K562 (cell line): ENCODE measurements at regions not wholly inside any gene's neighbourhood (a gene's known extent, or its start where the extent isn't known, plus 50 kb on each side); places are given as distances from the start of the nearest gene placed in this dataset.

ENCODE experiments used
- ATAC-seq: fragments of 200-7000 bp; cut with Tn5 transposase; 3 replicates; pipeline ENCODE4 v1.9.1; 2020; ENCODE audit warnings: moderate library complexity
- BruUV-seq: library from RNA; stranded (reverse); fragments of 400-500 nt; replicated peaks from 2 replicates; lab custom pipeline; 2021; lab: Mats Ljungman, UMichigan
- CTCF ChIA-PET: fragments of 300-600 bp; formaldehyde crosslinking; extraction: SDS; loops from one replicate; lab custom pipeline; 2021; ENCODE audit warnings: low intra/inter-chr PET ratio; lab: Yijun Ruan, JAX
- POLR2A ChIA-PET: fragments of 300-600, 350-650 bp; sonication (Branson Sonifier 250); formaldehyde crosslinking; extraction: SDS; loops from one replicate; lab custom pipeline; 2021; ENCODE audit warnings: antibody characterized with exemption, inconsistent platforms; lab: Yijun Ruan, JAX
- DNase-seq, 4 experiments: peaks; one replicate each; pipeline versions ENCODE4 v3.0.0 to v3.0.0-alpha.2; 2011 to 2018; ENCODE audit warnings: low spot score in 3 of 4, mixed read lengths in 3 of 4; ENCODE audit errors: extremely low read depth in 1 of 4
- FAIRE-seq: peaks from 2 replicates; lab custom pipeline; 2011; peaks lifted over from hg19 to GRCh38; lab: Jason Lieb, UNC
- H2AFZ ChIP-seq: 2 replicates; pipeline ENCODE4 v1.6.0; 2011; ENCODE audit warnings: low read depth, low read length, control low read depth, inconsistent platforms
- H3K27ac ChIP-seq: fragments of 200-600 bp; 3 replicates; pipeline ENCODE4 v1.8.0; 2011; ENCODE audit warnings: low read depth, mild to moderate bottlenecking, control low read depth, inconsistent platforms, low read length, moderate library complexity, mixed read lengths; ENCODE audit errors: extremely low read depth
- H3K27me3 ChIP-seq, 2 experiments: fragments of 300-600 bp in 1 of 2; 2 replicates in 1 of 2; 3 replicates in 1 of 2; pipeline versions ENCODE4 v1.6.0 to v1.8.0; 2011; ENCODE audit warnings: inconsistent platforms in 2 of 2, low read length in 2 of 2, mild to moderate bottlenecking in 1 of 2, mixed read lengths in 1 of 2, moderate library complexity in 1 of 2; ENCODE audit not compliant: control insufficient read depth in 2 of 2, insufficient read depth in 2 of 2
- H3K36me3 ChIP-seq: fragments of 300-600 bp; 3 replicates; pipeline ENCODE4 v1.8.0; 2011; ENCODE audit warnings: mild to moderate bottlenecking, low read length, inconsistent platforms; ENCODE audit not compliant: control insufficient read depth, insufficient read depth
- H3K4me1 ChIP-seq, 2 experiments: fragments of 200-600 bp in 1 of 2; replicated peaks in 1 of 2; 2 replicates in 1 of 2; 3 replicates in 1 of 2; pipeline versions ENCODE4 v1.5.1 to v1.8.0; 2011; ENCODE audit warnings: inconsistent platforms in 2 of 2, low read length in 2 of 2, mild to moderate bottlenecking in 1 of 2, mixed read lengths in 1 of 2, moderate library complexity in 1 of 2; ENCODE audit not compliant: control insufficient read depth in 2 of 2, insufficient read depth in 2 of 2
- H3K4me2 ChIP-seq: 2 replicates; pipeline ENCODE4 v1.6.1; 2011; ENCODE audit warnings: low read length, control low read depth, inconsistent platforms, mixed read lengths; ENCODE audit not compliant: insufficient read depth
- H3K4me3 ChIP-seq: fragments of 200-600 bp; sonication (generic), shearing (Covaris generic); 2 replicates; pipeline ENCODE4 v1.5.1; 2016; ENCODE audit warnings: control low read depth, inconsistent platforms
- H3K79me2 ChIP-seq: fragments of 200-600 bp; 3 replicates; pipeline ENCODE4 v1.8.0; 2011; ENCODE audit warnings: low read length, inconsistent platforms; ENCODE audit not compliant: control insufficient read depth, insufficient read depth
- H3K9ac ChIP-seq, 2 experiments: 2 replicates each; pipeline versions ENCODE4 v1.6.0 to v1.6.1; 2011; ENCODE audit warnings: low read depth in 2 of 2, low read length in 2 of 2, control low read depth in 1 of 2, inconsistent platforms in 1 of 2, mild to moderate bottlenecking in 1 of 2, mixed read lengths in 1 of 2; ENCODE audit not compliant: insufficient read depth in 1 of 2
- H3K9me1 ChIP-seq: one replicate; pipeline ENCODE4 v1.6.0; 2011; ENCODE audit warnings: inconsistent platforms, mild to moderate bottlenecking, low read length, moderate library complexity; ENCODE audit not compliant: control insufficient read depth, insufficient read depth
- H3K9me3 ChIP-seq: replicated peaks from 2 replicates; pipeline ENCODE4 v1.5.1; 2011; ENCODE audit warnings: low read depth, low read length, inconsistent platforms; ENCODE audit not compliant: control insufficient read depth, insufficient read depth
- H4K20me1 ChIP-seq: replicated peaks from 2 replicates; pipeline ENCODE4 v1.6.1; 2011; ENCODE audit warnings: low read length, inconsistent platforms, mixed read lengths; ENCODE audit not compliant: control insufficient read depth, insufficient read depth
- CEBPZ ChIP-seq: fragments of 150-350 bp; IDR thresholded peaks from 2 replicates; pipeline ENCODE4 v1.6.1; 2014; ENCODE audit warnings: low read depth, mild to moderate bottlenecking, low read length, borderline replicate concordance
- EZH2 ChIP-seq: IDR thresholded peaks from 2 replicates; pipeline ENCODE4 v1.6.1; 2012; ENCODE audit warnings: low read depth, mild to moderate bottlenecking, inconsistent platforms, low read length, borderline replicate concordance
- FOXJ2 ChIP-seq: fragments of 200-800 bp; sonication (Bioruptor generic); IDR thresholded peaks from 2 replicates; pipeline ENCODE4 v1.6.1; 2016; ENCODE audit warnings: missing genetic modification characterization, missing compliant biosample characterization
- ILK ChIP-seq: fragments of 450-650 bp; IDR thresholded peaks from 2 replicates; pipeline ENCODE4 v1.6.1; 2016; ENCODE audit warnings: missing genetic modification characterization, low read depth, mild to moderate bottlenecking, missing compliant biosample characterization, moderate library complexity, borderline replicate concordance
- PYGO2 ChIP-seq: fragments of 450-650 bp; IDR thresholded peaks from 2 replicates; pipeline ENCODE4 v1.6.1; 2016; ENCODE audit warnings: mild to moderate bottlenecking, missing genetic modification characterization, moderate library complexity, missing compliant biosample characterization
- VEZF1 ChIP-seq: fragments of 200-800 bp; sonication (Bioruptor generic); IDR thresholded peaks from 2 replicates; pipeline ENCODE4 v1.6.1; 2017; ENCODE audit warnings: missing genetic modification characterization, missing compliant biosample characterization
- ZBTB1 ChIP-seq: sonication (generic); formaldehyde crosslinking; IDR thresholded peaks from 2 replicates; pipeline ENCODE4 v1.8.1; 2023; ENCODE audit warnings: missing genetic modification reagents, low read depth, mild to moderate bottlenecking, borderline replicate concordance
- ZNF165 ChIP-seq: fragments of 250-450 bp; sonication (Bioruptor Pico); IDR thresholded peaks from 2 replicates; pipeline ENCODE4 v1.4.0; 2020; ENCODE audit warnings: borderline replicate concordance
- ZNF830 ChIP-seq: fragments of 250-450 bp; sonication (Bioruptor Pico); IDR thresholded peaks from 2 replicates; pipeline ENCODE4 v1.5.0; 2021; ENCODE audit warnings: mild to moderate bottlenecking
- WGBS: fragments of 100-300 bp; shearing (Covaris generic); methylation state at CpG from one replicate; pipeline ENCODE4 v1.1.6; 2016; ENCODE audit warnings: low coverage, mixed read lengths; ENCODE audit not compliant: insufficient coverage; ENCODE audit errors: missing lambda C conversion rate; 5-methylcytosine and 5-hydroxymethylcytosine counted together
- in situ Hi-C: fragments of 300-500 bp; cut with MboI; formaldehyde crosslinking; loops from 4 replicates; pipeline ENCODE4 v1.15.0; 2018; ENCODE audit warnings: inconsistent platforms, mixed read lengths
- intact Hi-C: fragments of 100-400 bp; cut with micrococcal nuclease; formaldehyde crosslinking; loops from 2 replicates; pipeline ENCODE4 v1.14.2; 2022

- H3K9me3 ChIP-seq, result no peaks in the 10 kb centered on the region
- no peak overlapping the region for H3K9ac ChIP-seq
- no peak for ATAC-seq
- ChIA-PET POLR2A (no interaction called here), CTCF (interaction anchor here (1.1 kb wide), 1 partner anchor 140 kb away, joined by 3 read pairs; no protein-coding TSS in a partner anchor)
- peaks cover 3% of the 10 kb centered on the region for H3K9me1 ChIP-seq
- no peak for DNase-seq
- H3K27me3 ChIP-seq, result peaks cover 10 to 34% of the 10 kb centered on the region in 2 experiments
- no peak overlapping the region for H3K4me2 ChIP-seq
- H3K36me3 ChIP-seq, result no peaks in the 10 kb centered on the region
- intact Hi-C loops, result loop anchor here (2.0 to 10.0 kb wide), 3 partner anchors 43 to 1173 kb away; no protein-coding TSS in a partner anchor
- in situ Hi-C loops, result no loop called here
- H3K4me1 ChIP-seq, result no peaks in the 10 kb centered on the region; a peak in 2 of 5 replicates
- TF ChIP-seq ZNF165 (CRISPR knock-in tag) (no peak), ZBTB1 (CRISPR knock-in tag) (no peak), FOXJ2 (tag) (no peak), EZH2 (no peak), CEBPZ (no peak), VEZF1 (no peak), ILK (tag) (no peak), PYGO2 (tag) (no peak), ZNF830 (no peak)
- WGBS, result 1% methylated on average over 6 of the region's 6 CpGs
- no peak overlapping the region for H2AFZ ChIP-seq
- 0 out of 2 replicates have a peak, but pooled peaks cover 7% of the 10 kb centered on the region for H4K20me1 ChIP-seq
- no peak overlapping the region for H3K4me3 ChIP-seq
- no peak overlapping the region for H3K27ac ChIP-seq
- BruUV-seq, result no TSS peak
- H3K79me2 ChIP-seq, result no peaks in the 10 kb centered on the region
- no peak for FAIRE-seq
These were observed 274.6 kb downstream of the BUD13 start for GRCh38 chr11:116498161-116498560.
